WTC11 (cell line): ENCODE measurements at regions not wholly inside any gene's neighbourhood (a gene's known extent, or its start where the extent isn't known, plus 50 kb on each side); places are given as distances from the start of the nearest gene placed in this dataset.

Source experiments
- ATAC-seq: fragments of 200-7000 bp; cut with Tn5 transposase; 2 replicates; pipeline ENCODE4 v1.10.0; 2021; ENCODE audit warnings: mild to moderate bottlenecking, moderate library complexity
- CTCF ChIA-PET: fragments of 300-600 bp; sonication (Branson Sonifier 250); formaldehyde crosslinking; loops from one replicate; lab custom pipeline; 2021; ENCODE audit warnings: antibody characterized with exemption; lab: Charles Lee
- POLR2A ChIA-PET: fragments of 350-600 bp; sonication (Branson Sonifier 250); formaldehyde crosslinking; loops from one replicate; lab custom pipeline; 2021; ENCODE audit warnings: antibody characterized with exemption; lab: Charles Lee
- DNase-seq: peaks from one replicate; pipeline ENCODE4 v3.0.0; 2021; ENCODE audit warnings: low spot score
- H3K27ac Mint-ChIP-seq: 2 replicates; pipeline ENCODE4 v1.8.0; 2021; ENCODE audit warnings: mixed read lengths
- H3K27me3 Mint-ChIP-seq: 2 replicates; pipeline ENCODE4 v1.8.0; 2021; ENCODE audit warnings: low read depth, mild to moderate bottlenecking, moderate library complexity, mixed read lengths
- H3K36me3 Mint-ChIP-seq: 2 replicates; pipeline ENCODE4 v1.8.0; 2021; ENCODE audit warnings: mixed read lengths
- H3K4me1 Mint-ChIP-seq: 2 replicates; pipeline ENCODE4 v1.8.0; 2022; ENCODE audit warnings: mixed read lengths
- H3K4me3 Mint-ChIP-seq: 2 replicates; pipeline ENCODE4 v1.8.0; 2021; ENCODE audit warnings: mild to moderate bottlenecking, moderate library complexity, mixed read lengths
- H3K9me3 Mint-ChIP-seq: 2 replicates; pipeline ENCODE4 v1.8.0; 2021; ENCODE audit warnings: mixed read lengths
- EMX1 ChIP-seq: fragments of 250-450 bp; sonication (Bioruptor Pico); IDR thresholded peaks from 2 replicates; pipeline ENCODE4 v1.8.0; 2021; ENCODE audit warnings: mild to moderate bottlenecking
- ESRRA ChIP-seq: sonication (generic); formaldehyde crosslinking; IDR thresholded peaks from 2 replicates; pipeline ENCODE4 v1.8.1; 2022; ENCODE audit warnings: mild to moderate bottlenecking, missing genetic modification reagents, borderline replicate concordance
- ETV6 ChIP-seq: sonication (generic); formaldehyde crosslinking; IDR thresholded peaks from 2 replicates; pipeline ENCODE4 v1.8.1; 2022; ENCODE audit warnings: mild to moderate bottlenecking, missing genetic modification reagents
- GABPB1 ChIP-seq: sonication (generic); formaldehyde crosslinking; IDR thresholded peaks from 2 replicates; pipeline ENCODE4 v1.8.1; 2023; ENCODE audit warnings: mild to moderate bottlenecking, missing genetic modification reagents
- HMGA2 ChIP-seq: fragments of 250-450 bp; sonication (Bioruptor Pico); IDR thresholded peaks from 2 replicates; pipeline ENCODE4 v1.4.0; 2021; ENCODE audit warnings: mild to moderate bottlenecking, moderate library complexity
- JAZF1 ChIP-seq: fragments of 250-450 bp; sonication (Bioruptor Pico); IDR thresholded peaks from 2 replicates; pipeline ENCODE4 v1.9.0; 2021; ENCODE audit warnings: moderate library complexity, mild to moderate bottlenecking, inconsistent platforms
- JUN ChIP-seq: sonication (generic); formaldehyde crosslinking; IDR thresholded peaks from 2 replicates; pipeline ENCODE4 v1.8.0; 2023; ENCODE audit warnings: mild to moderate bottlenecking, missing genetic modification reagents
- NFE2L1 ChIP-seq: sonication (generic); formaldehyde crosslinking; IDR thresholded peaks from 2 replicates; pipeline ENCODE4 v1.8.1; 2023; ENCODE audit warnings: missing genetic modification reagents
- NFYB ChIP-seq: sonication (generic); formaldehyde crosslinking; conservative IDR thresholded peaks from 2 replicates; pipeline ENCODE4 v1.8.0; 2022; ENCODE audit warnings: low read depth, missing genetic modification reagents
- RELA ChIP-seq: sonication (generic); formaldehyde crosslinking; IDR thresholded peaks from 2 replicates; pipeline ENCODE4 v1.8.1; 2022; ENCODE audit warnings: missing genetic modification reagents, mild to moderate bottlenecking, borderline replicate concordance
- SP1 ChIP-seq: sonication (generic); formaldehyde crosslinking; conservative IDR thresholded peaks from 2 replicates; pipeline ENCODE4 v1.8.1; 2022; ENCODE audit warnings: missing genetic modification reagents
- TEAD1 ChIP-seq: sonication (generic); formaldehyde crosslinking; IDR thresholded peaks from 2 replicates; pipeline ENCODE4 v1.8.0; 2022; ENCODE audit warnings: mild to moderate bottlenecking, missing genetic modification reagents
- ZNF138 ChIP-seq: sonication (generic); formaldehyde crosslinking; conservative IDR thresholded peaks from 2 replicates; pipeline ENCODE4 v1.8.1; 2022; ENCODE audit warnings: mild to moderate bottlenecking, moderate library complexity, missing genetic modification reagents
- ZNF219 ChIP-seq: sonication (generic); formaldehyde crosslinking; IDR thresholded peaks from 2 replicates; pipeline ENCODE4 v1.8.0; 2023; ENCODE audit warnings: missing genetic modification reagents, mild to moderate bottlenecking, borderline replicate concordance
- ZNF232 ChIP-seq: sonication (generic); formaldehyde crosslinking; IDR thresholded peaks from 2 replicates; pipeline ENCODE4 v1.8.0; 2022; ENCODE audit warnings: mild to moderate bottlenecking, missing genetic modification reagents
- ZNF317 ChIP-seq: sonication (generic); formaldehyde crosslinking; IDR thresholded peaks from 2 replicates; pipeline ENCODE4 v1.8.1; 2023; ENCODE audit warnings: low read depth, mild to moderate bottlenecking, moderate library complexity, missing genetic modification reagents, borderline replicate concordance
- ZNF416 ChIP-seq: fragments of 250-450 bp; sonication (Bioruptor Pico); IDR thresholded peaks from 2 replicates; pipeline ENCODE4 v1.9.0; 2021; ENCODE audit warnings: mild to moderate bottlenecking, inconsistent platforms
- ZNF423 ChIP-seq: fragments of 250-450 bp; sonication (Bioruptor Pico); IDR thresholded peaks from 2 replicates; pipeline ENCODE4 v2.1.2; 2022; ENCODE audit warnings: mild to moderate bottlenecking, moderate library complexity
- TF ChIP-seq, protein P1 (sequence below): sonication (generic); formaldehyde crosslinking; IDR thresholded peaks from 2 replicates; pipeline ENCODE4 v1.8.0; 2022; ENCODE audit warnings: mild to moderate bottlenecking, missing genetic modification reagents
- TF ChIP-seq, protein P2 (sequence below): fragments of 250-450 bp; sonication (Bioruptor Pico); IDR thresholded peaks from 2 replicates; pipeline ENCODE4 v1.8.0; 2021; ENCODE audit warnings: mild to moderate bottlenecking
- TF ChIP-seq, protein P3 (sequence below): sonication (generic); formaldehyde crosslinking; IDR thresholded peaks from 2 replicates; pipeline ENCODE4 v1.8.1; 2023; ENCODE audit warnings: mild to moderate bottlenecking, moderate library complexity, missing genetic modification reagents
- TF ChIP-seq, protein P4 (sequence below): fragments of 250-450 bp; sonication (Bioruptor Pico); conservative IDR thresholded peaks from 2 replicates; pipeline ENCODE4 v1.9.0; 2021; ENCODE audit warnings: mild to moderate bottlenecking
- TF ChIP-seq, protein P5 (sequence below): sonication (generic); formaldehyde crosslinking; IDR thresholded peaks from 2 replicates; pipeline ENCODE4 v1.8.1; 2023; ENCODE audit warnings: mild to moderate bottlenecking, missing genetic modification reagents, borderline replicate concordance

DNA sequence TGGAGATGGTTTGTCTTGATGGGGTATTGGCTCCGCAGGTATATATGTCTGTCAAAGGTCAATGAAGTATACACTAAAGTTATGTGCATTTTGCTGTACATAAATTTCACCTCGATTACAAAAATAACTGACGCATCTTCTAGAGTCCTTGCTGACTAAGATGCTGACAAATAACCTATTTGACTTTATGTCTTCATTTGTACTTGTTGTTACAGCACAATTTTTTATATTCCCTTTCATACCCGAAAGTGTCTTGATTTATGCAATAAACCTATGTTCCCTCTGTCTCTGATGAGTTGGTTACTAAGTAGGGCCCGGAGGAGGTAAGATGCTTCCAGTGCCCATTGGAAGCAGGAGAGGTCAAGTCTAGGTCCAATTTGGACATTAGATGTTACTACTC lies 93.5 kb downstream of the COPS8 start:
- H3K27ac Mint-ChIP-seq, result no peak overlapping the region
- no peak for DNase-seq
- TF ChIP-seq, protein P1, sequence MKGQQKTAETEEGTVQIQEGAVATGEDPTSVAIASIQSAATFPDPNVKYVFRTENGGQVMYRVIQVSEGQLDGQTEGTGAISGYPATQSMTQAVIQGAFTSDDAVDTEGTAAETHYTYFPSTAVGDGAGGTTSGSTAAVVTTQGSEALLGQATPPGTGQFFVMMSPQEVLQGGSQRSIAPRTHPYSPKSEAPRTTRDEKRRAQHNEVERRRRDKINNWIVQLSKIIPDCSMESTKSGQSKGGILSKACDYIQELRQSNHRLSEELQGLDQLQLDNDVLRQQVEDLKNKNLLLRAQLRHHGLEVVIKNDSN (CRISPR knock-in tag), result no peak
- TF ChIP-seq RELA (CRISPR knock-in tag) (no peak), GABPB1 (CRISPR knock-in tag) (no peak), ZNF317 (CRISPR knock-in tag) (no peak), NFYB (no peak), TEAD1 (CRISPR knock-in tag) (no peak)
- TF ChIP-seq, protein P2, sequence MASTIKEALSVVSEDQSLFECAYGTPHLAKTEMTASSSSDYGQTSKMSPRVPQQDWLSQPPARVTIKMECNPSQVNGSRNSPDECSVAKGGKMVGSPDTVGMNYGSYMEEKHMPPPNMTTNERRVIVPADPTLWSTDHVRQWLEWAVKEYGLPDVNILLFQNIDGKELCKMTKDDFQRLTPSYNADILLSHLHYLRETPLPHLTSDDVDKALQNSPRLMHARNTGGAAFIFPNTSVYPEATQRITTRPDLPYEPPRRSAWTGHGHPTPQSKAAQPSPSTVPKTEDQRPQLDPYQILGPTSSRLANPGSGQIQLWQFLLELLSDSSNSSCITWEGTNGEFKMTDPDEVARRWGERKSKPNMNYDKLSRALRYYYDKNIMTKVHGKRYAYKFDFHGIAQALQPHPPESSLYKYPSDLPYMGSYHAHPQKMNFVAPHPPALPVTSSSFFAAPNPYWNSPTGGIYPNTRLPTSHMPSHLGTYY, result no peak
- H3K4me1 Mint-ChIP-seq, result no peaks in the 10 kb centered on the region
- ChIA-PET CTCF (no interaction called here), POLR2A (no interaction called here)
- H3K27me3 Mint-ChIP-seq, result no peaks in the 10 kb centered on the region; the same call in 1 of the 2 replicates
- H3K4me3 Mint-ChIP-seq, result no peak overlapping the region
- peaks cover 13% of the 10 kb centered on the region for H3K9me3 Mint-ChIP-seq
- H3K36me3 Mint-ChIP-seq, result no peaks in the 10 kb centered on the region
- ATAC-seq, result no peak

DNA sequence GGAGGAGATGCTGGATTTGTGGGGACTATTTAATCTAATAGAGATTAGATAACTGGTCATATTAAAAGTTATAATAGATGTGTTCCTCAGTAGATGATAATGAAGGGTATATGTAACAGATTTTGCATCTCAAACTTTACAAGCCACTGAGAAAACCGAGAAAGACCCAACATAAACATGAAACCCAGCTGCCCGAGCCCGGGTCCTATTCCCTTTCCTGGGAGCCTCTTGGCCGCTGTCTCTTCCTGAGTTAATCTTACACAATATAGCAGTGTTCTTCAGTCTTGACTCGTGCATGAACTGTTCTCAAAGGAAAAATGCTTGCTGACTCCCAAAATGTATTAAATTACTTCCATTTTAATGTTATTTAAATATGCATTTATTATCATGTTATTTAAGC lies 94.5 kb downstream of the COPS8 start:
- Mint-ChIP-seq H3K27me3 (no peaks in the 10 kb centered on the region; the same call in 1 of the 2 replicates), H3K4me1 (no peaks in the 10 kb centered on the region), H3K36me3 (no peaks in the 10 kb centered on the region), H3K27ac (no peak overlapping the region), H3K9me3 (peaks cover 4% of the 10 kb centered on the region; the same call in 1 of the 2 replicates), H3K4me3 (no peak overlapping the region)
- CTCF ChIA-PET, result interaction anchor here (1.0 kb wide), 1 partner anchor 15 kb away, joined by 3 read pairs; no protein-coding TSS in a partner anchor
- TF ChIP-seq, protein P3, sequence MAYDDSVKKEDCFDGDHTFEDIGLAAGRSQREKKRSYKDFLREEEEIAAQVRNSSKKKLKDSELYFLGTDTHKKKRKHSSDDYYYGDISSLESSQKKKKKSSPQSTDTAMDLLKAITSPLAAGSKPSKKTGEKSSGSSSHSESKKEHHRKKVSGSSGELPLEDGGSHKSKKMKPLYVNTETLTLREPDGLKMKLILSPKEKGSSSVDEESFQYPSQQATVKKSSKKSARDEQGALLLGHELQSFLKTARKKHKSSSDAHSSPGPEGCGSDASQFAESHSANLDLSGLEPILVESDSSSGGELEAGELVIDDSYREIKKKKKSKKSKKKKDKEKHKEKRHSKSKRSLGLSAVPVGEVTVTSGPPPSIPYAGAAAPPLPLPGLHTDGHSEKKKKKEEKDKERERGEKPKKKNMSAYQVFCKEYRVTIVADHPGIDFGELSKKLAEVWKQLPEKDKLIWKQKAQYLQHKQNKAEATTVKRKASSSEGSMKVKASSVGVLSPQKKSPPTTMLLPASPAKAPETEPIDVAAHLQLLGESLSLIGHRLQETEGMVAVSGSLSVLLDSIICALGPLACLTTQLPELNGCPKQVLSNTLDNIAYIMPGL (CRISPR knock-in tag), result no peak
- TF ChIP-seq JAZF1 (CRISPR knock-in tag) (no peak), ZNF416 (no peak), ETV6 (CRISPR knock-in tag) (no peak), ZNF219 (CRISPR knock-in tag) (no peak), NFE2L1 (CRISPR knock-in tag) (no peak), ZNF232 (CRISPR knock-in tag) (no peak), JUN (CRISPR knock-in tag) (no peak), ESRRA (no peak), SP1 (CRISPR knock-in tag) (no peak), EMX1 (CRISPR knock-in tag) (no peak), ZNF317 (CRISPR knock-in tag) (no peak), HMGA2 (CRISPR knock-in tag) (no peak), TEAD1 (CRISPR knock-in tag) (no peak), ZNF423 (CRISPR knock-in tag) (no peak), ZNF138 (CRISPR knock-in tag) (no peak)
- TF ChIP-seq, protein P2, result no peak
- TF ChIP-seq, protein P1 (CRISPR knock-in tag), result no peak
- TF ChIP-seq, protein P4, sequence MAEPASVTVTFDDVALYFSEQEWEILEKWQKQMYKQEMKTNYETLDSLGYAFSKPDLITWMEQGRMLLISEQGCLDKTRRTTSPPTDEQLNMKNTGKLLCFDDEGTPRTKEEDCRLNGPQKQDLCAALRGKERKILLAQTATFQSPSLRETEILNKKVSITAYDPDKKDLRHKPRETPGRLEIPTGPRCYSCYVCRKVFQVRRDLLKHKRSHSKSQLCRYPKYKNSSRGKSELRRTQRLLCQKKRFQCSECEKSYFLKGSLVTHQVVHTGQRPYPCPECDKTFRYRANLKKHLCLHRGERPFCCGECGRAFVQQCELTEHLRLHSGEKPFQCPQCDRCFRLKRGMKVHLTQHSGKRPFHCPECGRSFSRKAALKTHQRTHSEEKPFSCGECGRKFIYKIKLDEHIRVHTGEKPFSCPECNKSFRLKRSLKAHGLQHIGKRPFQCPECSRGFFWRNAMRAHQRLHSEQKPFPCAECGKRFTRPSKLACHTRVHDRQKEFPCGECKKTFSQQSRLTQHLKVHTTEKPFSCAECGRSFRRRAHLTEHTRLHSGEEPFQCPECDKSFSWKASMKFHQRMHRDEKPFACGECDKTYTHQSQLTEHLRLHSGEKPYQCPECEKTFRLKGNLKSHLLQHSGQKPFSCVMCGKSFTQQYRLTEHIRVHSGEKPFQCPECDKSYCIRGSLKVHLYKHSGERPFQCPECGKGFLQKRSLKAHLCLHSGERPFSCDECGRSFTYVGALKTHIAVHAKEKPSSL (CRISPR knock-in tag), result no peak
- TF ChIP-seq, protein P5, sequence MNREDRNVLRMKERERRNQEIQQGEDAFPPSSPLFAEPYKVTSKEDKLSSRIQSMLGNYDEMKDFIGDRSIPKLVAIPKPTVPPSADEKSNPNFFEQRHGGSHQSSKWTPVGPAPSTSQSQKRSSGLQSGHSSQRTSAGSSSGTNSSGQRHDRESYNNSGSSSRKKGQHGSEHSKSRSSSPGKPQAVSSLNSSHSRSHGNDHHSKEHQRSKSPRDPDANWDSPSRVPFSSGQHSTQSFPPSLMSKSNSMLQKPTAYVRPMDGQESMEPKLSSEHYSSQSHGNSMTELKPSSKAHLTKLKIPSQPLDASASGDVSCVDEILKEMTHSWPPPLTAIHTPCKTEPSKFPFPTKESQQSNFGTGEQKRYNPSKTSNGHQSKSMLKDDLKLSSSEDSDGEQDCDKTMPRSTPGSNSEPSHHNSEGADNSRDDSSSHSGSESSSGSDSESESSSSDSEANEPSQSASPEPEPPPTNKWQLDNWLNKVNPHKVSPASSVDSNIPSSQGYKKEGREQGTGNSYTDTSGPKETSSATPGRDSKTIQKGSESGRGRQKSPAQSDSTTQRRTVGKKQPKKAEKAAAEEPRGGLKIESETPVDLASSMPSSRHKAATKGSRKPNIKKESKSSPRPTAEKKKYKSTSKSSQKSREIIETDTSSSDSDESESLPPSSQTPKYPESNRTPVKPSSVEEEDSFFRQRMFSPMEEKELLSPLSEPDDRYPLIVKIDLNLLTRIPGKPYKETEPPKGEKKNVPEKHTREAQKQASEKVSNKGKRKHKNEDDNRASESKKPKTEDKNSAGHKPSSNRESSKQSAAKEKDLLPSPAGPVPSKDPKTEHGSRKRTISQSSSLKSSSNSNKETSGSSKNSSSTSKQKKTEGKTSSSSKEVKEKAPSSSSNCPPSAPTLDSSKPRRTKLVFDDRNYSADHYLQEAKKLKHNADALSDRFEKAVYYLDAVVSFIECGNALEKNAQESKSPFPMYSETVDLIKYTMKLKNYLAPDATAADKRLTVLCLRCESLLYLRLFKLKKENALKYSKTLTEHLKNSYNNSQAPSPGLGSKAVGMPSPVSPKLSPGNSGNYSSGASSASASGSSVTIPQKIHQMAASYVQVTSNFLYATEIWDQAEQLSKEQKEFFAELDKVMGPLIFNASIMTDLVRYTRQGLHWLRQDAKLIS (CRISPR knock-in tag), result no peak
- DNase-seq (no peak), ATAC-seq (no peak)
- POLR2A ChIA-PET, result no interaction called here
